Endothelial cell (in vitro differentiated cells): ENCODE measurements at regions not wholly inside any gene's neighbourhood (a gene's known extent, or its start where the extent isn't known, plus 50 kb on each side); places are given as distances from the start of the nearest gene placed in this dataset.
A peak's percentile ranks its signal among the peaks of the same experiment; 100 is the strongest.

Experiments used
- DNase-seq: peaks from one replicate; pipeline ENCODE4 v3.0.0; 2021; ENCODE audit warnings: low spot score
- H3K27ac Mint-ChIP-seq: one replicate; pipeline ENCODE4 v1.8.0; 2021; ENCODE audit warnings: mixed read lengths, inconsistent platforms; ENCODE audit not compliant: unreplicated experiment
- H3K27me3 Mint-ChIP-seq: one replicate; pipeline ENCODE4 v1.8.0; 2021; ENCODE audit warnings: mild to moderate bottlenecking, moderate library complexity, mixed read lengths, inconsistent platforms; ENCODE audit not compliant: unreplicated experiment
- H3K36me3 Mint-ChIP-seq: one replicate; pipeline ENCODE4 v1.8.0; 2021; ENCODE audit warnings: mild to moderate bottlenecking, low read depth, mixed read lengths, inconsistent platforms; ENCODE audit not compliant: unreplicated experiment
- H3K4me1 Mint-ChIP-seq: one replicate; pipeline ENCODE4 v1.8.0; 2021; ENCODE audit warnings: mild to moderate bottlenecking, mixed read lengths, inconsistent platforms; ENCODE audit not compliant: unreplicated experiment
- H3K4me3 Mint-ChIP-seq: one replicate; pipeline ENCODE4 v1.8.0; 2021; ENCODE audit warnings: mild to moderate bottlenecking, mixed read lengths, inconsistent platforms; ENCODE audit not compliant: unreplicated experiment
- H3K9me3 Mint-ChIP-seq: one replicate; pipeline ENCODE4 v1.8.0; 2021; ENCODE audit warnings: mixed read lengths, inconsistent platforms; ENCODE audit not compliant: unreplicated experiment
- CTCF ChIP-seq: fragments of 200-600 bp; sonication (generic); IDR thresholded peaks from one replicate; pipeline ENCODE4 v1.5.0; 2021; ENCODE audit warnings: antibody characterized with exemption; ENCODE audit not compliant: unreplicated experiment

GRCh38 chr18:29009250-29009803, 832.4 kb upstream of the CDH2 start:
- no peak for DNase-seq
- H3K27ac Mint-ChIP-seq: no peak overlapping the region
- no peaks in the 10 kb centered on the region for H3K9me3 Mint-ChIP-seq
- no peak overlapping the region for H3K4me3 Mint-ChIP-seq
- peaks cover 17% of the 10 kb centered on the region for H3K4me1 Mint-ChIP-seq
- no peaks in the 10 kb centered on the region for H3K27me3 Mint-ChIP-seq
- H3K36me3 Mint-ChIP-seq: peaks cover 3% of the 10 kb centered on the region
- no peak for TF ChIP-seq CTCF

- H3K4me1 Mint-ChIP-seq: peaks cover 17% of the 10 kb centered on the region
- no peak for DNase-seq
- TF ChIP-seq CTCF: no peak
- no peaks in the 10 kb centered on the region for H3K27me3 Mint-ChIP-seq
- H3K27ac Mint-ChIP-seq: no peak overlapping the region
- no peaks in the 10 kb centered on the region for H3K9me3 Mint-ChIP-seq
- peaks cover 3% of the 10 kb centered on the region for H3K36me3 Mint-ChIP-seq
- H3K4me3 Mint-ChIP-seq: no peak overlapping the region
Observed at GRCh38 chr18:29008809-29009208, 831.9 kb upstream of the CDH2 start.

- Mint-ChIP-seq H3K4me3 (no peak overlapping the region), H3K27me3 (no peaks in the 10 kb centered on the region), H3K27ac (no peak overlapping the region), H3K9me3 (no peaks in the 10 kb centered on the region), H3K4me1 (peaks cover 21% of the 10 kb centered on the region), H3K36me3 (peaks cover 3% of the 10 kb centered on the region)
- no peak for DNase-seq
- TF ChIP-seq CTCF: no peak
Observed at GRCh38 chr18:29007986-29008654, 831.2 kb upstream of the CDH2 start.

- no peak for DNase-seq
- TF ChIP-seq CTCF: no peak
- H3K4me1 Mint-ChIP-seq: peaks cover 22% of the 10 kb centered on the region
- H3K27ac Mint-ChIP-seq: peak overlapping the region; percentile 96
- no peaks in the 10 kb centered on the region for H3K27me3 Mint-ChIP-seq
- no peaks in the 10 kb centered on the region for H3K9me3 Mint-ChIP-seq
- H3K4me3 Mint-ChIP-seq: no peak overlapping the region
- H3K36me3 Mint-ChIP-seq: peaks cover 3% of the 10 kb centered on the region
Observed at GRCh38 chr18:29004921-29005320, 828.0 kb upstream of the CDH2 start.

GRCh38 chr18:29003194-29003593, 826.3 kb upstream of the CDH2 start:
- no peak for TF ChIP-seq CTCF
- Mint-ChIP-seq H3K27me3 (no peaks in the 10 kb centered on the region), H3K4me3 (no peak overlapping the region), H3K36me3 (peaks cover 3% of the 10 kb centered on the region), H3K9me3 (no peaks in the 10 kb centered on the region), H3K27ac (peak overlapping the region; percentile 82), H3K4me1 (peaks cover 22% of the 10 kb centered on the region)
- DNase-seq: no peak
